Uterus (tissue), 3 donors: ENCODE measurements at regions not wholly inside any gene's neighbourhood (a gene's known extent, or its start where the extent isn't known, plus 50 kb on each side); places are given as distances from the start of the nearest gene placed in this dataset.
"Not testable (repeated sequence)": the region's sequence is repeated elsewhere in the genome, so short reads cannot be mapped to it uniquely, and the experiment has no call there.

Experiments
- DNase-seq, 2 donors: peaks; one replicate each; pipeline ENCODE4 v3.0.0-alpha.2; 2019 to 2020
- H3K27ac ChIP-seq, 2 donors: fragments of 200-600 bp; sonication (generic); 1 replicate in 1 of 2; 2 replicates in 1 of 2; pipeline ENCODE4 v1.5.1; 2016 to 2018
- H3K27me3 ChIP-seq, 2 donors: fragments of 200-600 bp; sonication (generic); one replicate each; pipeline ENCODE4 v1.5.1; 2018 to 2019; ENCODE audit warnings: control low read depth in 1 of 2
- H3K36me3 ChIP-seq, 2 donors: fragments of 200-600 bp; sonication (generic); one replicate each; pipeline ENCODE4 v1.5.1; 2019; ENCODE audit warnings: control low read depth in 1 of 2
- H3K4me1 ChIP-seq, 2 donors: fragments of 200-600 bp; sonication (generic); one replicate each; pipeline ENCODE4 v1.5.1; 2018 to 2019; ENCODE audit warnings: control low read depth in 1 of 2
- H3K4me3 ChIP-seq, 2 donors: fragments of 200-600 bp; sonication (generic); 1 replicate in 1 of 2; 2 replicates in 1 of 2; pipeline ENCODE4 v1.5.1; 2018 to 2019; ENCODE audit warnings: mild to moderate bottlenecking in 1 of 2
- H3K9me3 ChIP-seq, 2 donors: fragments of 200-600 bp; sonication (generic); one replicate each; pipeline ENCODE4 v1.5.1; 2019; ENCODE audit warnings: control low read depth in 1 of 2
- CTCF ChIP-seq, 4 experiments: fragments of 200-600 bp in 2 of 4; fragments of 450-650 bp in 2 of 4; sonication (generic) in 2 of 4; IDR thresholded peaks; one replicate each; pipeline ENCODE4 v1.5.1; 2016 to 2019; ENCODE audit warnings: antibody characterized with exemption in 4 of 4, mild to moderate bottlenecking in 2 of 4, moderate library complexity in 1 of 4
- POLR2A ChIP-seq, 2 donors: fragments of 450-650 bp; IDR thresholded peaks; one replicate each; pipeline ENCODE4 v1.6.1; 2016; ENCODE audit warnings: antibody characterized with exemption in 2 of 2, mild to moderate bottlenecking in 1 of 2, moderate library complexity in 1 of 2
- intact Hi-C: fragments of 100-400 bp; cut with DNase I; formaldehyde crosslinking; loops from one replicate; pipeline ENCODE4 v1.15.1; 2023; ENCODE audit warnings: low total_unique reads
- donor health status: DM: yes; HTN: yes; CAD: no.

GRCh38 chr3:153979418-153980251 is 141.6 kb upstream of the ARHGEF26 start:
- peaks cover 0 to 3% of the 10 kb centered on the region in 2 donors for H3K4me1 ChIP-seq
- no peak for DNase-seq
- H3K36me3 ChIP-seq: no peaks in the 10 kb centered on the region
- no peak overlapping the region for H3K27ac ChIP-seq
- H3K9me3 ChIP-seq: no peaks in the 10 kb centered on the region
- no peaks in the 10 kb centered on the region for H3K27me3 ChIP-seq
- no peak overlapping the region for H3K4me3 ChIP-seq
- TF ChIP-seq CTCF (IDR thresholded peaks at IDR 0.05) (no peak), POLR2A (IDR thresholded peaks at IDR 0.05) (no peak)
- intact Hi-C loops: no loop called here

- H3K27me3 ChIP-seq: no peaks in the 10 kb centered on the region
- no peak for DNase-seq
- H3K4me1 ChIP-seq: peaks cover 0 to 3% of the 10 kb centered on the region in 2 donors
- no peaks in the 10 kb centered on the region for H3K36me3 ChIP-seq
- TF ChIP-seq CTCF (IDR thresholded peaks at IDR 0.05) (no peak), POLR2A (IDR thresholded peaks at IDR 0.05) (no peak)
- intact Hi-C loops: no loop called here
- H3K4me3 ChIP-seq: no peak overlapping the region
- H3K27ac ChIP-seq: no peak overlapping the region
- H3K9me3 ChIP-seq: no peaks in the 10 kb centered on the region
Measured at GRCh38 chr3:153980252-153980590, 141.0 kb upstream of the ARHGEF26 start.

GRCh38 chr3:153997364-153997763 is 123.8 kb upstream of the ARHGEF26 start:
- DNase-seq, H3K4me1 ChIP-seq, H3K4me3 ChIP-seq, intact Hi-C loops, H3K27ac ChIP-seq, H3K27me3 ChIP-seq, H3K9me3 ChIP-seq, H3K36me3 ChIP-seq: not testable (repeated sequence)
- peak in 2 of 4 experiments; percentile 3 to 17 for TF ChIP-seq CTCF (IDR thresholded peaks at IDR 0.05)

GRCh38 chr3:154003649-154004048 is 117.5 kb upstream of the ARHGEF26 start:
- intact Hi-C loops: no loop called here
- TF ChIP-seq CTCF (IDR thresholded peaks at IDR 0.05): no peak
- no peak for TF ChIP-seq POLR2A (IDR thresholded peaks at IDR 0.05)

GRCh38 chr3:154011036-154011435 is 110.2 kb upstream of the ARHGEF26 start:
- intact Hi-C loops: no loop called here
- Histone ChIP-seq H3K27ac (no peak overlapping the region), H3K4me1 (no peaks in the 10 kb centered on the region), H3K36me3 (no peaks in the 10 kb centered on the region), H3K27me3 (no peaks in the 10 kb centered on the region), H3K4me3 (no peak overlapping the region), H3K9me3 (no peaks in the 10 kb centered on the region)
- DNase-seq: no peak
- TF ChIP-seq CTCF (IDR thresholded peaks at IDR 0.05) (no peak), POLR2A (IDR thresholded peaks at IDR 0.05) (no peak)

More at GRCh38 chr3:154003649-154004048, 117.5 kb upstream of the ARHGEF26 start:
- H3K36me3 ChIP-seq: no peaks in the 10 kb centered on the region
- no peak overlapping the region for H3K27ac ChIP-seq
- no peaks in the 10 kb centered on the region for H3K9me3 ChIP-seq
- no peak for DNase-seq
- H3K27me3 ChIP-seq: no peaks in the 10 kb centered on the region
- H3K4me3 ChIP-seq: no peak overlapping the region
- no peaks in the 10 kb centered on the region for H3K4me1 ChIP-seq
